ENCODE measurements at regions not wholly inside any gene's neighbourhood (a gene's known extent, or its start where the extent isn't known, plus 50 kb on each side); places are given as distances from the start of the nearest gene placed in this dataset.

- TF ChIP-seq, protein P1, sequence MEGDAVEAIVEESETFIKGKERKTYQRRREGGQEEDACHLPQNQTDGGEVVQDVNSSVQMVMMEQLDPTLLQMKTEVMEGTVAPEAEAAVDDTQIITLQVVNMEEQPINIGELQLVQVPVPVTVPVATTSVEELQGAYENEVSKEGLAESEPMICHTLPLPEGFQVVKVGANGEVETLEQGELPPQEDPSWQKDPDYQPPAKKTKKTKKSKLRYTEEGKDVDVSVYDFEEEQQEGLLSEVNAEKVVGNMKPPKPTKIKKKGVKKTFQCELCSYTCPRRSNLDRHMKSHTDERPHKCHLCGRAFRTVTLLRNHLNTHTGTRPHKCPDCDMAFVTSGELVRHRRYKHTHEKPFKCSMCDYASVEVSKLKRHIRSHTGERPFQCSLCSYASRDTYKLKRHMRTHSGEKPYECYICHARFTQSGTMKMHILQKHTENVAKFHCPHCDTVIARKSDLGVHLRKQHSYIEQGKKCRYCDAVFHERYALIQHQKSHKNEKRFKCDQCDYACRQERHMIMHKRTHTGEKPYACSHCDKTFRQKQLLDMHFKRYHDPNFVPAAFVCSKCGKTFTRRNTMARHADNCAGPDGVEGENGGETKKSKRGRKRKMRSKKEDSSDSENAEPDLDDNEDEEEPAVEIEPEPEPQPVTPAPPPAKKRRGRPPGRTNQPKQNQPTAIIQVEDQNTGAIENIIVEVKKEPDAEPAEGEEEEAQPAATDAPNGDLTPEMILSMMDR (IDR thresholded peaks at IDR 0.05 in 4 of 5, conservative IDR thresholded peaks at IDR 0.05 in 1 of 5), result no peak
- no peak for TF ChIP-seq POLR2A (IDR thresholded peaks at IDR 0.05)
Observed at GRCh38 chr4:128660361-128661215, 148.9 kb upstream of the JADE1 start.

Measured in gastrocnemius medialis (tissue), 4 donors.